ENCODE measurements at regions not wholly inside any gene's neighbourhood (a gene's known extent, or its start where the extent isn't known, plus 50 kb on each side); places are given as distances from the start of the nearest gene placed in this dataset.

GRCh38 chrX:40449396-40449795 lies 131.4 kb upstream of the ATP6AP2 start:
- Histone ChIP-seq H3K79me2 (ENCODE audit: low read depth) (no peaks in the 10 kb centered on the region), H3K9me3 (ENCODE audit: insufficient read depth, low read depth) (no peaks in the 10 kb centered on the region), H3K9me2 (ENCODE audit: insufficient read depth) (no peaks in the 10 kb centered on the region), H3K4me2 (no peak overlapping the region), H2AFZ (no peak overlapping the region), H3K27me3 (ENCODE audit: insufficient read depth, low read depth) (no peaks in the 10 kb centered on the region), H3K4me1 (replicated peaks; ENCODE audit: insufficient read depth) (no peaks in the 10 kb centered on the region), H4K20me1 (ENCODE audit: insufficient read depth) (no peaks in the 10 kb centered on the region), H3K27ac (no peak overlapping the region), H3K4me3 (no peak overlapping the region), H3F3A (ENCODE audit: insufficient read depth, low read depth) (no peaks in the 10 kb centered on the region), H3K36me3 (ENCODE audit: low read depth) (no peaks in the 10 kb centered on the region)
- intact Hi-C loops (cut with micrococcal nuclease; ENCODE audit: unreplicated experiment): no loop called here
- ChIA-PET POLR2A (ENCODE audit: unreplicated experiment) (no interaction called here), CTCF (no interaction called here)
- BruUV-seq (replicated peaks): no TSS peak
- TF ChIP-seq EZH2 (IDR thresholded peaks at IDR 0.05; ENCODE audit: low read depth) (no peak), CTCF (conservative IDR thresholded peaks at IDR 0.05) (no peak)
- no peak for DNase-seq

GRCh38 chrX:40448793-40449192 lies 132.0 kb upstream of the ATP6AP2 start:
- Histone ChIP-seq H4K20me1 (ENCODE audit: insufficient read depth) (no peaks in the 10 kb centered on the region), H3K4me2 (no peak overlapping the region), H3K27ac (no peak overlapping the region), H2AFZ (no peak overlapping the region), H3K27me3 (ENCODE audit: insufficient read depth, low read depth) (no peaks in the 10 kb centered on the region), H3F3A (ENCODE audit: insufficient read depth, low read depth) (no peaks in the 10 kb centered on the region), H3K36me3 (ENCODE audit: low read depth) (no peaks in the 10 kb centered on the region), H3K4me1 (replicated peaks; ENCODE audit: insufficient read depth) (no peaks in the 10 kb centered on the region), H3K9me2 (ENCODE audit: insufficient read depth) (no peaks in the 10 kb centered on the region), H3K4me3 (no peak overlapping the region), H3K9me3 (ENCODE audit: insufficient read depth, low read depth) (no peaks in the 10 kb centered on the region), H3K79me2 (ENCODE audit: low read depth) (no peaks in the 10 kb centered on the region)
- no TSS peak for BruUV-seq (replicated peaks)
- intact Hi-C loops (cut with micrococcal nuclease; ENCODE audit: unreplicated experiment): no loop called here
- ChIA-PET CTCF (no interaction called here), POLR2A (ENCODE audit: unreplicated experiment) (no interaction called here)
- DNase-seq: no peak
- TF ChIP-seq CTCF (conservative IDR thresholded peaks at IDR 0.05) (no peak), EZH2 (IDR thresholded peaks at IDR 0.05; ENCODE audit: low read depth) (no peak)

GRCh38 chrX:40446921-40447320 lies 133.8 kb upstream of the ATP6AP2 start:
- ChIA-PET POLR2A (ENCODE audit: unreplicated experiment) (no interaction called here), CTCF (no interaction called here)
- Histone ChIP-seq H2AFZ (no peak overlapping the region), H3K4me1 (replicated peaks; ENCODE audit: insufficient read depth) (no peaks in the 10 kb centered on the region), H3K36me3 (ENCODE audit: low read depth) (no peaks in the 10 kb centered on the region), H3K9me2 (ENCODE audit: insufficient read depth) (no peaks in the 10 kb centered on the region), H4K20me1 (ENCODE audit: insufficient read depth) (no peaks in the 10 kb centered on the region), H3K27me3 (ENCODE audit: insufficient read depth, low read depth) (no peaks in the 10 kb centered on the region), H3K9me3 (ENCODE audit: insufficient read depth, low read depth) (no peaks in the 10 kb centered on the region), H3K4me2 (no peak overlapping the region), H3K4me3 (no peak overlapping the region), H3K79me2 (ENCODE audit: low read depth) (no peaks in the 10 kb centered on the region), H3F3A (ENCODE audit: insufficient read depth, low read depth) (no peaks in the 10 kb centered on the region), H3K27ac (no peak overlapping the region)
- TF ChIP-seq CTCF (conservative IDR thresholded peaks at IDR 0.05) (no peak), EZH2 (IDR thresholded peaks at IDR 0.05; ENCODE audit: low read depth) (no peak)
- DNase-seq: no peak
- no TSS peak for BruUV-seq (replicated peaks)
- intact Hi-C loops (cut with micrococcal nuclease; ENCODE audit: unreplicated experiment): no loop called here

Data from PC-9 (cell line).